NCI-H2227 treated with DMSO at 0.1 percent for 48 hours (cell line): ENCODE measurements at regions not wholly inside any gene's neighbourhood (a gene's known extent, or its start where the extent isn't known, plus 50 kb on each side); places are given as distances from the start of the nearest gene placed in this dataset.
"Not testable (repeated sequence)": the region's sequence is repeated elsewhere in the genome, so short reads cannot be mapped to it uniquely, and the experiment has no call there.

Experiments
- DNase-seq: peaks from one replicate; lab custom pipeline; 2025; lab: John Stamatoyannopoulos, UW

GRCh38 chr18:56316727-56317126 is 321.7 kb downstream of the TXNL1 start:
- DNase-seq, result no peak

- no peak for DNase-seq
Observed at GRCh38 chr18:56315363-56315762, 323.0 kb downstream of the TXNL1 start.

GRCh38 chr18:56314396-56314795 is 324.0 kb downstream of the TXNL1 start:
- DNase-seq, result no peak

- DNase-seq, result no peak
Observed at GRCh38 chr18:56312551-56313335, 325.6 kb downstream of the TXNL1 start.

GRCh38 chr18:56309104-56309503 is 329.3 kb downstream of the TXNL1 start:
- DNase-seq, result no peak

GRCh38 chr18:56307354-56308170 is 330.8 kb downstream of the TXNL1 start:
- no peak for DNase-seq

- no peak for DNase-seq
Observed at GRCh38 chr18:56306797-56307196, 331.6 kb downstream of the TXNL1 start.

- no peak for DNase-seq
Observed at GRCh38 chr18:56305583-56305982, 332.8 kb downstream of the TXNL1 start.

- no peak for DNase-seq
Observed at GRCh38 chr18:56302156-56302555, 336.2 kb downstream of the TXNL1 start.

GRCh38 chr18:56299740-56300139 is 338.7 kb downstream of the TXNL1 start:
- DNase-seq, result no peak

- DNase-seq, result no peak
Observed at GRCh38 chr18:56298935-56299334, 339.5 kb downstream of the TXNL1 start.

GRCh38 chr18:56296381-56296780 is 342.0 kb downstream of the TXNL1 start:
- no peak for DNase-seq

GRCh38 chr18:56294484-56295183 is 343.8 kb downstream of the TXNL1 start:
- no peak for DNase-seq

- DNase-seq, result no peak
Observed at GRCh38 chr18:56291294-56291693, 347.1 kb downstream of the TXNL1 start.

GRCh38 chr18:56289381-56289780 is 349.0 kb downstream of the TXNL1 start:
- DNase-seq, result no peak

- DNase-seq, result no peak
Observed at GRCh38 chr18:56286775-56287325, 351.5 kb downstream of the TXNL1 start.

- no peak for DNase-seq
Observed at GRCh38 chr18:56285387-56286065, 352.9 kb downstream of the TXNL1 start.

GRCh38 chr18:56284319-56284718 is 354.1 kb downstream of the TXNL1 start:
- DNase-seq, result no peak

- no peak for DNase-seq
Observed at GRCh38 chr18:56283316-56283715, 355.1 kb downstream of the TXNL1 start.

GRCh38 chr18:56282234-56283104 is 355.9 kb downstream of the TXNL1 start:
- no peak for DNase-seq

- DNase-seq, result not testable (repeated sequence)
Observed at GRCh38 chr18:56279816-56280215, 358.6 kb downstream of the TXNL1 start.
